HG03439 (cell line): ENCODE measurements at regions not wholly inside any gene's neighbourhood (a gene's known extent, or its start where the extent isn't known, plus 50 kb on each side); places are given as distances from the start of the nearest gene placed in this dataset.
"Not testable (repeated sequence)": the region's sequence is repeated elsewhere in the genome, so short reads cannot be mapped to it uniquely, and the experiment has no call there.

ENCODE experiments used
- ATAC-seq: cut with Tn5 transposase; IDR thresholded peaks from one replicate; pipeline ENCODE4 v1.9.1; 2021; ENCODE audit warnings: mild to moderate bottlenecking, moderate library complexity; ENCODE audit not compliant: unreplicated experiment

GRCh38 chr5:32534041-32534440, 51.3 kb upstream of the SUB1 start:
- ATAC-seq: no peak

- ATAC-seq: peak; percentile 48
Measured at GRCh38 chr5:32531885-32532520, 53.4 kb upstream of the SUB1 start.

GRCh38 chr5:32527321-32527720, 58.0 kb upstream of the SUB1 start:
- not testable (repeated sequence) for ATAC-seq

GRCh38 chr5:32526810-32527209, 58.5 kb upstream of the SUB1 start:
- ATAC-seq: no peak

GRCh38 chr5:32523625-32524024, 61.7 kb upstream of the SUB1 start:
- ATAC-seq: no peak

- ATAC-seq: no peak
Measured at GRCh38 chr5:32522429-32523143, 62.8 kb upstream of the SUB1 start.

- ATAC-seq: no peak
Measured at GRCh38 chr5:32521481-32521880, 63.9 kb upstream of the SUB1 start.

- no peak for ATAC-seq
Measured at GRCh38 chr5:32520972-32521371, 64.4 kb upstream of the SUB1 start.

- ATAC-seq: no peak
Measured at GRCh38 chr5:32520356-32520755, 65.0 kb upstream of the SUB1 start.

- ATAC-seq: no peak
Measured at GRCh38 chr5:32519508-32519907, 65.8 kb upstream of the SUB1 start.

GRCh38 chr5:32514806-32515205, 70.3 kb upstream of the ZFR start:
- ATAC-seq: no peak

GRCh38 chr5:32512926-32513325, 68.4 kb upstream of the ZFR start:
- ATAC-seq: no peak

GRCh38 chr5:32511776-32512374, 67.3 kb upstream of the ZFR start:
- no peak for ATAC-seq

GRCh38 chr5:32510860-32511259, 66.3 kb upstream of the ZFR start:
- ATAC-seq: no peak

- ATAC-seq: no peak
Measured at GRCh38 chr5:32508806-32509805, 64.6 kb upstream of the ZFR start.

GRCh38 chr5:32507738-32508434, 63.3 kb upstream of the ZFR start:
- no peak for ATAC-seq

- no peak for ATAC-seq
Measured at GRCh38 chr5:32506799-32507198, 62.3 kb upstream of the ZFR start.

GRCh38 chr5:32506201-32506661, 61.7 kb upstream of the ZFR start:
- ATAC-seq: no peak

- no peak for ATAC-seq
Measured at GRCh38 chr5:32505756-32506155, 61.2 kb upstream of the ZFR start.

GRCh38 chr5:32504989-32505596, 60.6 kb upstream of the ZFR start:
- no peak for ATAC-seq
